LNCaP clone FGC (cell line): ENCODE measurements at regions not wholly inside any gene's neighbourhood (a gene's known extent, or its start where the extent isn't known, plus 50 kb on each side); places are given as distances from the start of the nearest gene placed in this dataset.

Experiments used
- DNase-seq: peaks from one replicate; pipeline ENCODE4 v3.0.0-alpha.2; 2011; ENCODE audit warnings: low read depth
- H3K4me3 ChIP-seq: 2 replicates; pipeline ENCODE4 v1.5.1; 2011; ENCODE audit warnings: mild to moderate bottlenecking, low read depth, low read length, control low read depth
- TF ChIP-seq, protein P1 (sequence below): IDR thresholded peaks from 2 replicates; pipeline ENCODE4 v1.5.1; 2012; ENCODE audit warnings: mild to moderate bottlenecking; ENCODE audit not compliant: control insufficient read depth, insufficient read depth; ENCODE audit errors: extremely low read depth

DNA sequence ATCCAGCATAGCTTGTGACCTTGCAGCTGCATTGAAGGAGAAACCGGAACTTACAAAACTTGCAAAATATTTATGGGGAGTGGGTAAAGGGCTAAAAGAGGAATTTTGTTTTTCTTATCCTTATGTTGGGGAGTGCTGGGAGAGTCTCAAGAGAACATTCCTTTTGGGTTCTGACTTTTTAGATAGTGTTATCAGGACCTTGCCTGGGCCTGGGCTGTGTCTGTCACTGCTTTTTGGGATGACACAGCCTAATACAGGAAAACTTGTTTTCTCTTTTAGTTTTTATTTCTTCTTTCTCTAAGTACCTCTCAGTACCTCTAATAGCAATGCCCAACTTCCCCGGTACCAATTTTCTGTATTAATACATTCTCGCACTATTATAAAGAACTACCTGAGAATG is 850.6 kb downstream of the RPS29 start:
- no peak for DNase-seq
- H3K4me3 ChIP-seq = no peak overlapping the region
- TF ChIP-seq, protein P1, sequence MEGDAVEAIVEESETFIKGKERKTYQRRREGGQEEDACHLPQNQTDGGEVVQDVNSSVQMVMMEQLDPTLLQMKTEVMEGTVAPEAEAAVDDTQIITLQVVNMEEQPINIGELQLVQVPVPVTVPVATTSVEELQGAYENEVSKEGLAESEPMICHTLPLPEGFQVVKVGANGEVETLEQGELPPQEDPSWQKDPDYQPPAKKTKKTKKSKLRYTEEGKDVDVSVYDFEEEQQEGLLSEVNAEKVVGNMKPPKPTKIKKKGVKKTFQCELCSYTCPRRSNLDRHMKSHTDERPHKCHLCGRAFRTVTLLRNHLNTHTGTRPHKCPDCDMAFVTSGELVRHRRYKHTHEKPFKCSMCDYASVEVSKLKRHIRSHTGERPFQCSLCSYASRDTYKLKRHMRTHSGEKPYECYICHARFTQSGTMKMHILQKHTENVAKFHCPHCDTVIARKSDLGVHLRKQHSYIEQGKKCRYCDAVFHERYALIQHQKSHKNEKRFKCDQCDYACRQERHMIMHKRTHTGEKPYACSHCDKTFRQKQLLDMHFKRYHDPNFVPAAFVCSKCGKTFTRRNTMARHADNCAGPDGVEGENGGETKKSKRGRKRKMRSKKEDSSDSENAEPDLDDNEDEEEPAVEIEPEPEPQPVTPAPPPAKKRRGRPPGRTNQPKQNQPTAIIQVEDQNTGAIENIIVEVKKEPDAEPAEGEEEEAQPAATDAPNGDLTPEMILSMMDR = no peak

DNA sequence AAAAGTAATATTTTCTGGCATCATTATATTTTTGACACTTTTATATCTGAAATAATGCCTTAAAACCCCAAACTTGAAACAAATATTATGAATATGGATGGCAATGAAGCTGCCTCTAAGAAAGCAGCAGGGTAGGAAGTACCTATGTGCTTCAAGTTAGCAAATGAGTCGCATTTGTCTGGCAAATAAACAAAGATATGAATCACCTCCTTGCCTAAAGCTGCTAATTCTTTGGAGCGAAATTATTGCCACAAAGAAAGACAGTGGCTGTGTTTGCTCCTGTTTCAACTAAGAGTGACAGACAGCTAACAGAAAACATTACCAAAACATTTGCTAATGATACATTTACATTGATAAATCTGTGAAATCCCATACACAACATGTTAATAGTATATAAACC is 854.9 kb downstream of the RPS29 start:
- DNase-seq = no peak
- TF ChIP-seq, protein P1 = no peak
- H3K4me3 ChIP-seq = no peak overlapping the region

DNA sequence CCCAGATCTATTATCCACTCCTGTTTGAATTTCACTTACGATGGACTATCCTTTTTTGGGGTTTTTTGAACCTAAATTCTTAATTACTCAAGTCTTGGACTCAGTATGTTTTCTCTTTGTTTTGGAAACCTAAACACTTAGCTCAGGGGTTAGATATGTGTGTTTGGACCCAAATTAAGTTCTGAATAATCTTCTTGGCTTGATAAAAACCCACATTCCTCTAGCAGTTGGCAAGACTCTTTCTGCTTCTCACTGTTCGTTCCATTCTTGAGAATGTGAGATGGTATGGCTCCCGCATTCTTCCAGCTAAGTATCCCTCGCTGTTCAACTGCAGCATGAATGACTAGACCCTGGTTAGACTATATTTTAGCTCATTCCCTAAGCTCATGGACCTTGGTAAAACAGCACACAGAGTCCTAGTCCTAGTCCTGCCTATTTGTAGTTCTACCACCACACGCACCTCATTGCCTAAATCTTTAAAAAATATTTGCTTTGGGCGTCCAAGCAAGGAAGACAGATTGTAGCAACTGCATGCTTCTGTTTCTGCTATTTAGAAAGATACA is 860.0 kb downstream of the RPS29 start:
- no peak for DNase-seq
- H3K4me3 ChIP-seq = no peak overlapping the region
- TF ChIP-seq, protein P1 = no peak

DNA sequence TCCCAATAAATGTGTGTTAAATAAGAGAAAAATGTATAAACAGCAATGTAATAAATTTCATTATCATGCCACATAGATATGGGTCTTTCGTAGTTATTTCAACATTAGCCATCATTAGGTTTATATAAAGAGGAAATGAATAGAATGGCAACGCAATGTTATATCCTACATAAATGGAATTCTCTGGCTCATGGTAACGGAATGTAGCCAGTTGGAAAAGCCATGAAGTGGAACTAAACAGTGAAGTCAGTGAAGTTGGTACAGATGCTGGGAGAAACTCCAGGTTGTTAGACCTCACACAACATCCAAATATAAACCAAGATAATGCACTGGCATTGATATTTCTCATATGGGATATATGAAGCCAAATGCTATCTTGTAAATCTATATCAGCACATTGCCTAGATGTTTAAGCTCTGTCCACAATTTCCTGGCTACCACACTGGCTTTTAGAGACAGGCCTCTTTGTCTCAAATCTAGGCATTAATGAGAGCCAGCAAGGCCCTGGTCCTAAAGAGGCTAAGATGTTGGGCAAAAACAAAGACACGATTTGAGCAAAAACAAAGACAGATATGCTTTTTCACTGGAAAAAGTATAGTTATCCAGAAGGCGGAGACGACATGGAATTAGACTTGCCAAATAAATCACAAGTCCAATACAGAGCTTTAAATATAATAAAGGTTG is 861.0 kb downstream of the RPS29 start:
- DNase-seq = no peak
- no peak overlapping the region for H3K4me3 ChIP-seq
- TF ChIP-seq, protein P1 = no peak

DNA sequence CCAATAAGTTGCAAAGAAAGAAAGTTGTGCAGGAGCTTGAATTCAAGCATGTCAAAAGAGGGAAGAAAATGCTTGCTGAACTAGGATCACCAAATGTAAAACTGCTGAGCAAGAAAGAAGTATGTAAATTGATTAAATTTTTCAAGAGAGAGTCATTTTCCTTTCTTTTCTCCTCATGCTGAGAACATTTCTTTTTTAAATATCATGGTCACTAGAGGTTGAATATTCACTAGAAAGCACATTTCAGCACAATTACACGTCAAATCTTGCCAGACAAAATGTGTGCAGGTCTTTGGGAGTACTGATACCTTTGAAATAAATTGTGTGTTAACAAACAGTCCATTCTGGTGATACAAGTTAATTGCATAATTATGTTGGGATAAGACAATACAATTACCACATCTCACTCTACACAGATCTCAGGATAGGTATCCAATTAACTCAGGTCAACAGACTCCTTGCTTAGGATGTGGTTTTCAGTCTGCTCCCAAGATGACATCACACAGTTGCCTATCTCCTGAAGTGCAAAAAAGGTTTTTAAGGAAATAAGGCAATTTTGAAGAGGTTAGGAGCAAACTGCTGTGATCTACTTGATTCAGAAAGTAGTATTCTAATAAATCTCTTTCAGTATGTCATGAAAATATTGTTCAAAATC is 862.2 kb downstream of the RPS29 start:
- TF ChIP-seq, protein P1 = no peak
- no peak overlapping the region for H3K4me3 ChIP-seq

DNA sequence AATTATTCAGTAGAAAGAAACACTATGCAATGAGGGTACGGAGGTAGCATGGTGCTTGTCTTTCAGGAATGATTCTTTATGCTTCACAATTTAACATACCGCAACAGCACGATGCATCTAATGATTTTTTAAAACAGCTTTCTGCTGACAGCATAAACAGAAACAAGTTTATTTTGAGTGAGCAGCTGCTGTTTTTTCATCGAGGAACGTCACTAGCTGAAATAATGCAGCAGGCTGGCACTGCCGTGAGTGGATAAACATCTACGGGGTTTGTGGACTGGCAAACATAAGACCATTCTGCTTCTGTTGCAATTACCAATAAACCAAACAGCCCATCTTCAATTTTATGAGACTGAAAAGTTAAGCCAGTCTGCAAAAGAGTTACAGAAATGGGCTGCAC is 871.8 kb downstream of the RPS29 start:
- TF ChIP-seq, protein P1 = no peak
- no peak for DNase-seq
- H3K4me3 ChIP-seq = no peak overlapping the region

More for the DNA sequence above, 862.2 kb downstream of the RPS29 start:
- DNase-seq = no peak

DNA sequence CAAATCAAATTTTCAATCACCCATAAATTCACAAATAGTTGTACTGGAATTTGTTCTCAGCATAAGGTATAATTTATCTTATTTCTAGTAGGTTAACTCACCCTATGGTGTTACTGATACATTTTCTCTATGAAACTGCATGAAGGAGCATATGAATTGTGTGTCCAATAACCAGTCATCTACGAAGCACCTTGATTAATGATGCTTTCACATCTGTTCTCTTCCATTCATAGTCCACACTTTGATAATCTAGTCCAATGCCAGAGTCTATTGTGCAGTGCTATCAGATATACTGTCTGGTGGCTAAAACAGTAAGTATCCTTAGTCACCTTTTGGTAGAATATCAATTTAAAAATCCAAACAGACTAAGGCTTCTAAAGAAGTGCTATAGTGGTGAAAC is 876.0 kb downstream of the RPS29 start:
- H3K4me3 ChIP-seq = no peak overlapping the region
- TF ChIP-seq, protein P1 = no peak
- no peak for DNase-seq
